ENCODE measurements at regions not wholly inside any gene's neighbourhood (a gene's known extent, or its start where the extent isn't known, plus 50 kb on each side); places are given as distances from the start of the nearest gene placed in this dataset.

DNA sequence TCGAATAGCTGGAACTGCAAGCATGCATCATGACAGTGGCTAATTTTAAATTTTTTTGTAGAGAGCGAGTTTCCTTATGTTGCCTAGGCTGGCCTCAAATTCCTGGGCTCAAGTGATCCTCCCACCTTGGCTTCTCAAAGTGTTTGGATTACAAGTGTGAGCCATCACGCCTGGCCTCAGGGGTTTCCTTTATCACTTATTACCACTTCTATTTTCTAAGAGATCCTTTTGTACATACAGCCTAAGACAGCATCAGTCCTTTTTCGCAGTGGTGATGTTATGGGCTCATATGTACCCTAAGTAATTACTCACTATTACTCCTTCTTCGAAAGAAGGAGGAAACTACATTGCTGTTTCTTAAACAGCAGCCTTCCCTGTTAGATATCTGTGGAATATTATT is 54.1 kb upstream of the CDKN2AIP start:
- TF ChIP-seq, protein P1, sequence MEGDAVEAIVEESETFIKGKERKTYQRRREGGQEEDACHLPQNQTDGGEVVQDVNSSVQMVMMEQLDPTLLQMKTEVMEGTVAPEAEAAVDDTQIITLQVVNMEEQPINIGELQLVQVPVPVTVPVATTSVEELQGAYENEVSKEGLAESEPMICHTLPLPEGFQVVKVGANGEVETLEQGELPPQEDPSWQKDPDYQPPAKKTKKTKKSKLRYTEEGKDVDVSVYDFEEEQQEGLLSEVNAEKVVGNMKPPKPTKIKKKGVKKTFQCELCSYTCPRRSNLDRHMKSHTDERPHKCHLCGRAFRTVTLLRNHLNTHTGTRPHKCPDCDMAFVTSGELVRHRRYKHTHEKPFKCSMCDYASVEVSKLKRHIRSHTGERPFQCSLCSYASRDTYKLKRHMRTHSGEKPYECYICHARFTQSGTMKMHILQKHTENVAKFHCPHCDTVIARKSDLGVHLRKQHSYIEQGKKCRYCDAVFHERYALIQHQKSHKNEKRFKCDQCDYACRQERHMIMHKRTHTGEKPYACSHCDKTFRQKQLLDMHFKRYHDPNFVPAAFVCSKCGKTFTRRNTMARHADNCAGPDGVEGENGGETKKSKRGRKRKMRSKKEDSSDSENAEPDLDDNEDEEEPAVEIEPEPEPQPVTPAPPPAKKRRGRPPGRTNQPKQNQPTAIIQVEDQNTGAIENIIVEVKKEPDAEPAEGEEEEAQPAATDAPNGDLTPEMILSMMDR (IDR thresholded peaks at IDR 0.05): no peak
- no peak for TF ChIP-seq EZH2phosphoT487 (IDR thresholded peaks at IDR 0.05; ENCODE audit: borderline replicate concordance, low read depth)
- TF ChIP-seq, protein P2, sequence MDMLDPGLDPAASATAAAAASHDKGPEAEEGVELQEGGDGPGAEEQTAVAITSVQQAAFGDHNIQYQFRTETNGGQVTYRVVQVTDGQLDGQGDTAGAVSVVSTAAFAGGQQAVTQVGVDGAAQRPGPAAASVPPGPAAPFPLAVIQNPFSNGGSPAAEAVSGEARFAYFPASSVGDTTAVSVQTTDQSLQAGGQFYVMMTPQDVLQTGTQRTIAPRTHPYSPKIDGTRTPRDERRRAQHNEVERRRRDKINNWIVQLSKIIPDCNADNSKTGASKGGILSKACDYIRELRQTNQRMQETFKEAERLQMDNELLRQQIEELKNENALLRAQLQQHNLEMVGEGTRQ (IDR thresholded peaks at IDR 0.05; ENCODE audit: borderline replicate concordance, low read depth, low read length): no peak

Data from SK-N-SH (cell line).